ENCODE measurements at regions not wholly inside any gene's neighbourhood (a gene's known extent, or its start where the extent isn't known, plus 50 kb on each side); places are given as distances from the start of the nearest gene placed in this dataset.
"Not testable (repeated sequence)": the region's sequence is repeated elsewhere in the genome, so short reads cannot be mapped to it uniquely, and the experiment has no call there.

- no peaks in the 10 kb centered on the region for H3K4me1 ChIP-seq (ENCODE audit: control insufficient read depth in 3 of 3, insufficient read depth in 3 of 3, low read length in 3 of 3)
- no peaks in the 10 kb centered on the region for H3K27me3 ChIP-seq (ENCODE audit: control insufficient read depth in 3 of 3, insufficient read depth in 3 of 3, low read length in 3 of 3)
- no peak overlapping the region for H3K9ac ChIP-seq (ENCODE audit: low read depth in 1 of 3, low read length in 3 of 3)
- no peaks in the 10 kb centered on the region for H3K36me3 ChIP-seq (ENCODE audit: control insufficient read depth in 3 of 3, insufficient read depth in 3 of 3, low read length in 3 of 3)
- H3K9me3 ChIP-seq (ENCODE audit: control insufficient read depth in 3 of 3, low read length in 3 of 3), result peaks cover 0 to 2% (median 0%) of the 10 kb centered on the region in 3 donors
- no peak overlapping the region for H3K4me3 ChIP-seq (ENCODE audit: low read length in 3 of 3)
- H3K27ac ChIP-seq (ENCODE audit: low read depth, low read length), result no peak overlapping the region
These were observed 1653.3 kb upstream of the PCDH7 start for GRCh38 chr4:29066861-29067260.

- no peaks in the 10 kb centered on the region for H3K36me3 ChIP-seq (ENCODE audit: control insufficient read depth in 3 of 3, insufficient read depth in 3 of 3, low read length in 3 of 3)
- H3K9me3 ChIP-seq (ENCODE audit: control insufficient read depth in 3 of 3, low read length in 3 of 3), result peaks cover 0 to 5% (median 2%) of the 10 kb centered on the region in 3 donors
- H3K27ac ChIP-seq (ENCODE audit: low read depth, low read length), result no peak overlapping the region
- H3K27me3 ChIP-seq (ENCODE audit: control insufficient read depth in 3 of 3, insufficient read depth in 3 of 3, low read length in 3 of 3), result no peaks in the 10 kb centered on the region
- no peak overlapping the region for H3K4me3 ChIP-seq (ENCODE audit: low read length in 3 of 3)
- no peak overlapping the region for H3K9ac ChIP-seq (ENCODE audit: low read depth in 1 of 3, low read length in 3 of 3)
- H3K4me1 ChIP-seq (ENCODE audit: control insufficient read depth in 3 of 3, insufficient read depth in 3 of 3, low read length in 3 of 3), result no peaks in the 10 kb centered on the region
These were observed 1646.6 kb upstream of the PCDH7 start for GRCh38 chr4:29073571-29073970.

DNA sequence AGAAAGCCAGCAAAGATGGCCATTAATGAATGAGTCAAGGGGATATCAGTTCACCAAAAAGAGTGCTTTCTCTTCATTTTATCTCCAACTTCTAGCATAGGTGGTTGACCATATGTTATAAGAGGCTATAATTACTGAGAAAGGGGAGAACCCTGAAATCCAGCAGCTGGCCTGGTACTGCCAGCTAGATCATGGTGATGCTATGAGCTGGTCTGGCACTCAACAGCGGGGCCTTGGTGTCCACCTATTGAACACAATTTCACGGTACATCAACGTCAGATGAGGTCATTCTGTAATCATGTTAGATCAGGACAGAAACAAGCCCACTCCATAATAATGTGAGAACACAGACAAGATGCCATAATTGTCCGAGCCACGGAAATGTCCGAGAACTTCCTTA, 1644.8 kb upstream of the PCDH7 start:
- no peak overlapping the region for H3K4me3 ChIP-seq (ENCODE audit: low read length in 3 of 3)
- H3K36me3 ChIP-seq (ENCODE audit: control insufficient read depth in 3 of 3, insufficient read depth in 3 of 3, low read length in 3 of 3), result no peaks in the 10 kb centered on the region
- H3K27ac ChIP-seq (ENCODE audit: low read depth, low read length), result no peak overlapping the region
- H3K27me3 ChIP-seq (ENCODE audit: control insufficient read depth in 3 of 3, insufficient read depth in 3 of 3, low read length in 3 of 3), result no peaks in the 10 kb centered on the region
- no peaks in the 10 kb centered on the region for H3K4me1 ChIP-seq (ENCODE audit: control insufficient read depth in 3 of 3, insufficient read depth in 3 of 3, low read length in 3 of 3)
- H3K9me3 ChIP-seq (ENCODE audit: control insufficient read depth in 3 of 3, low read length in 3 of 3), result peaks cover 0 to 5% (median 2%) of the 10 kb centered on the region in 3 donors
- no peak overlapping the region for H3K9ac ChIP-seq (ENCODE audit: low read depth in 1 of 3, low read length in 3 of 3)

DNA sequence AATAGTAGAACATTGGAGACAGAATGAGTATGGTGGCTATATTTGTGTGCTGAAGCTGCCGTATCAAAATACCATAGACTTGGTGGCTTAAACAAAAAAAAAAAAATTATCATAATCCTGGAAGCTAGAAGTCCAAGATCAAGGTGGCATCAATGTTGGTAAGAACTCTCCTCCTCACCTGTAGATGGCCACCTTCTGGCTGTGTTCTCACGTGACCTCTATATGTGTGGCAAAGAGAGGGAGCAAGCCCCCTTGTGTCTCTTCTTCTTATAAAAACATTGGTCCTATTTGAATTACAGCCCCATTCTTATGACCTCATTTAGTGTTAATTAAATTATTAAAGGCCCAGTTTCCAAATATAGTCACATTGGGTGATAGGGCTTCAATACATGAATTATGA, 1640.9 kb upstream of the PCDH7 start:
- H3K4me1 ChIP-seq (ENCODE audit: control insufficient read depth in 3 of 3, insufficient read depth in 3 of 3, low read length in 3 of 3), result no peaks in the 10 kb centered on the region
- H3K27me3 ChIP-seq (ENCODE audit: control insufficient read depth in 3 of 3, insufficient read depth in 3 of 3, low read length in 3 of 3), result no peaks in the 10 kb centered on the region
- H3K27ac ChIP-seq (ENCODE audit: low read depth, low read length), result no peak overlapping the region
- H3K9ac ChIP-seq (ENCODE audit: low read depth in 1 of 3, low read length in 3 of 3), result no peak overlapping the region
- H3K4me3 ChIP-seq (ENCODE audit: low read length in 3 of 3), result no peak overlapping the region
- H3K9me3 ChIP-seq (ENCODE audit: control insufficient read depth in 3 of 3, low read length in 3 of 3), result no peaks in the 10 kb centered on the region
- H3K36me3 ChIP-seq (ENCODE audit: control insufficient read depth in 3 of 3, insufficient read depth in 3 of 3, low read length in 3 of 3), result no peaks in the 10 kb centered on the region

GRCh38 chr4:29081234-29081955, 1638.8 kb upstream of the PCDH7 start:
- Histone ChIP-seq H3K4me1 (ENCODE audit: control insufficient read depth in 3 of 3, insufficient read depth in 3 of 3, low read length in 3 of 3) (no peaks in the 10 kb centered on the region), H3K9ac (ENCODE audit: low read depth in 1 of 3, low read length in 3 of 3) (no peak overlapping the region), H3K4me3 (ENCODE audit: low read length in 3 of 3) (no peak overlapping the region), H3K9me3 (ENCODE audit: control insufficient read depth in 3 of 3, low read length in 3 of 3) (no peaks in the 10 kb centered on the region), H3K27ac (ENCODE audit: low read depth, low read length) (no peak overlapping the region), H3K36me3 (ENCODE audit: control insufficient read depth in 3 of 3, insufficient read depth in 3 of 3, low read length in 3 of 3) (no peaks in the 10 kb centered on the region), H3K27me3 (ENCODE audit: control insufficient read depth in 3 of 3, insufficient read depth in 3 of 3, low read length in 3 of 3) (no peaks in the 10 kb centered on the region)

GRCh38 chr4:29082684-29083083, 1637.5 kb upstream of the PCDH7 start:
- no peak overlapping the region for H3K4me3 ChIP-seq (ENCODE audit: low read length in 3 of 3)
- H3K9me3 ChIP-seq (ENCODE audit: control insufficient read depth in 3 of 3, low read length in 3 of 3), result no peaks in the 10 kb centered on the region
- no peak overlapping the region for H3K9ac ChIP-seq (ENCODE audit: low read depth in 1 of 3, low read length in 3 of 3)
- H3K27me3 ChIP-seq (ENCODE audit: control insufficient read depth in 3 of 3, insufficient read depth in 3 of 3, low read length in 3 of 3), result no peaks in the 10 kb centered on the region
- H3K27ac ChIP-seq (ENCODE audit: low read depth, low read length), result no peak overlapping the region
- H3K36me3 ChIP-seq (ENCODE audit: control insufficient read depth in 3 of 3, insufficient read depth in 3 of 3, low read length in 3 of 3), result no peaks in the 10 kb centered on the region
- H3K4me1 ChIP-seq (ENCODE audit: control insufficient read depth in 3 of 3, insufficient read depth in 3 of 3, low read length in 3 of 3), result no peaks in the 10 kb centered on the region

- no peaks in the 10 kb centered on the region for H3K4me1 ChIP-seq (ENCODE audit: control insufficient read depth in 3 of 3, insufficient read depth in 3 of 3, low read length in 3 of 3)
- H3K27ac ChIP-seq (ENCODE audit: low read depth, low read length), result no peak overlapping the region
- no peaks in the 10 kb centered on the region for H3K27me3 ChIP-seq (ENCODE audit: control insufficient read depth in 3 of 3, insufficient read depth in 3 of 3, low read length in 3 of 3)
- H3K4me3 ChIP-seq (ENCODE audit: low read length in 3 of 3), result no peak overlapping the region
- H3K9ac ChIP-seq (ENCODE audit: low read depth in 1 of 3, low read length in 3 of 3), result no peak overlapping the region
- no peaks in the 10 kb centered on the region for H3K9me3 ChIP-seq (ENCODE audit: control insufficient read depth in 3 of 3, low read length in 3 of 3)
- H3K36me3 ChIP-seq (ENCODE audit: control insufficient read depth in 3 of 3, insufficient read depth in 3 of 3, low read length in 3 of 3), result no peaks in the 10 kb centered on the region
These were observed 1634.4 kb upstream of the PCDH7 start for GRCh38 chr4:29085748-29086147.

DNA sequence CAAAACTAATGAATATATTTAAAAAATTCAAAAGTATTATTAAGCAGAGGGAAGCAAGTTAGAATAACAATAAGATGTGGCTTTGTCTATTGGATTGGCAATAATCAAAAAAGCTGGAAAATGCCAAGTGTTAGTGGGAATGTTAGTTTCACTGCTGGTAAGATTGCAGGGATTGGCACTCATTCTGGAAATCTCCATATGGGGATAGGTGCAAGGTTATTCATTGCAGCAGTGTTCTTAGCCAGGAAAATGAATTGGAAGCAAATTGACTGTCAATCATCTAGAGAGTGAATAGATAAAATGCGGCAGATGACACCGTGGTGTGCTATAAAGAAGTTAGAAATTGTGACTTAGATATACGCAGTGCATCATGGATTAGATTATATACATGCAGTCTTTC, 1615.5 kb upstream of the PCDH7 start:
- H3K9me3 ChIP-seq (ENCODE audit: control insufficient read depth in 3 of 3, low read length in 3 of 3), result peaks cover 0 to 2% (median 0%) of the 10 kb centered on the region in 3 donors
- H3K36me3 ChIP-seq (ENCODE audit: control insufficient read depth in 3 of 3, insufficient read depth in 3 of 3, low read length in 3 of 3), result no peaks in the 10 kb centered on the region
- no peaks in the 10 kb centered on the region for H3K27me3 ChIP-seq (ENCODE audit: control insufficient read depth in 3 of 3, insufficient read depth in 3 of 3, low read length in 3 of 3)
- no peaks in the 10 kb centered on the region for H3K4me1 ChIP-seq (ENCODE audit: control insufficient read depth in 3 of 3, insufficient read depth in 3 of 3, low read length in 3 of 3)
- no peak overlapping the region for H3K4me3 ChIP-seq (ENCODE audit: low read length in 3 of 3)
- H3K9ac ChIP-seq (ENCODE audit: low read depth in 1 of 3, low read length in 3 of 3), result no peak overlapping the region
- H3K27ac ChIP-seq (ENCODE audit: low read depth, low read length), result no peak overlapping the region

DNA sequence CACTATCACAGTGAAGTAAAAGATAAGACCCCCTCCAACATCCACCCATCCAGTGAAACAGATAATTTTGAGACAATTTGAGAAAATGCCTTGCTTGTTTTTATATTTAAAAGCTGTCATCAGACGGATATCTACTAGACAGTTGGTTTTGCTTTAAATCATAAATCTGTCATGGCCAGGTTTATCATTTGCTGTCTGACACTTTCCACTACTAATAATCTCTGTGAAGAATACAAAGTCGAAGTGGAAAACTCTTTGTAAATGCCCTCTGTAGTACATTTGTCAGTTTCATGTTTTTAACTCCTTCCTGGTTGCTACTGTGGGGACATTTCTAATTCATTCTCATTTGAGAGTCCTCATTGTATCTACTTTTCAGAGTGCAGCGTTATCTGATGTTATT, 1606.2 kb upstream of the PCDH7 start:
- no peaks in the 10 kb centered on the region for H3K27me3 ChIP-seq (ENCODE audit: control insufficient read depth in 3 of 3, insufficient read depth in 3 of 3, low read length in 3 of 3)
- H3K27ac ChIP-seq (ENCODE audit: low read depth, low read length), result no peak overlapping the region
- H3K9me3 ChIP-seq (ENCODE audit: control insufficient read depth in 3 of 3, low read length in 3 of 3), result no peaks in the 10 kb centered on the region
- no peak overlapping the region for H3K9ac ChIP-seq (ENCODE audit: low read depth in 1 of 3, low read length in 3 of 3)
- H3K4me1 ChIP-seq (ENCODE audit: control insufficient read depth in 3 of 3, insufficient read depth in 3 of 3, low read length in 3 of 3), result no peaks in the 10 kb centered on the region
- no peak overlapping the region for H3K4me3 ChIP-seq (ENCODE audit: low read length in 3 of 3)
- no peaks in the 10 kb centered on the region for H3K36me3 ChIP-seq (ENCODE audit: control insufficient read depth in 3 of 3, insufficient read depth in 3 of 3, low read length in 3 of 3)

- not testable (repeated sequence) for H3K9me3 ChIP-seq (ENCODE audit: control insufficient read depth in 3 of 3, low read length in 3 of 3); H3K27ac ChIP-seq (ENCODE audit: low read depth, low read length); H3K36me3 ChIP-seq (ENCODE audit: control insufficient read depth in 3 of 3, insufficient read depth in 3 of 3, low read length in 3 of 3); H3K4me3 ChIP-seq (ENCODE audit: low read length in 3 of 3); H3K27me3 ChIP-seq (ENCODE audit: control insufficient read depth in 3 of 3, insufficient read depth in 3 of 3, low read length in 3 of 3); H3K4me1 ChIP-seq (ENCODE audit: control insufficient read depth in 3 of 3, insufficient read depth in 3 of 3, low read length in 3 of 3); H3K9ac ChIP-seq (ENCODE audit: low read depth in 1 of 3, low read length in 3 of 3)
These were observed 1602.9 kb upstream of the PCDH7 start for GRCh38 chr4:29117231-29117722.
